NB4 (cell line): ENCODE measurements at regions not wholly inside any gene's neighbourhood (a gene's known extent, or its start where the extent isn't known, plus 50 kb on each side); places are given as distances from the start of the nearest gene placed in this dataset.

Experiments
- DNase-seq: peaks from one replicate; pipeline ENCODE4 v3.0.0; 2010; ENCODE audit warnings: low read depth
- H3K4me3 ChIP-seq: one replicate; pipeline ENCODE4 v1.5.1; 2011; ENCODE audit warnings: mild to moderate bottlenecking, low read depth, low read length, moderate library complexity
- MYC ChIP-seq: IDR thresholded peaks from 2 replicates; pipeline ENCODE4 v1.6.1; 2011; ENCODE audit warnings: low read depth, low read length
- POLR2A ChIP-seq: IDR thresholded peaks from 2 replicates; pipeline ENCODE4 v1.6.1; 2011; ENCODE audit warnings: mild to moderate bottlenecking; ENCODE audit not compliant: insufficient read length; ENCODE audit errors: extremely low read depth
- TF ChIP-seq, protein P1 (sequence below): IDR thresholded peaks from one replicate; pipeline ENCODE4 v1.5.1; 2012; ENCODE audit warnings: low read depth, low read length
- TF ChIP-seq, protein P2 (sequence below): IDR thresholded peaks from 2 replicates; pipeline ENCODE4 v1.6.1; 2011; ENCODE audit warnings: low read depth, low read length

DNA sequence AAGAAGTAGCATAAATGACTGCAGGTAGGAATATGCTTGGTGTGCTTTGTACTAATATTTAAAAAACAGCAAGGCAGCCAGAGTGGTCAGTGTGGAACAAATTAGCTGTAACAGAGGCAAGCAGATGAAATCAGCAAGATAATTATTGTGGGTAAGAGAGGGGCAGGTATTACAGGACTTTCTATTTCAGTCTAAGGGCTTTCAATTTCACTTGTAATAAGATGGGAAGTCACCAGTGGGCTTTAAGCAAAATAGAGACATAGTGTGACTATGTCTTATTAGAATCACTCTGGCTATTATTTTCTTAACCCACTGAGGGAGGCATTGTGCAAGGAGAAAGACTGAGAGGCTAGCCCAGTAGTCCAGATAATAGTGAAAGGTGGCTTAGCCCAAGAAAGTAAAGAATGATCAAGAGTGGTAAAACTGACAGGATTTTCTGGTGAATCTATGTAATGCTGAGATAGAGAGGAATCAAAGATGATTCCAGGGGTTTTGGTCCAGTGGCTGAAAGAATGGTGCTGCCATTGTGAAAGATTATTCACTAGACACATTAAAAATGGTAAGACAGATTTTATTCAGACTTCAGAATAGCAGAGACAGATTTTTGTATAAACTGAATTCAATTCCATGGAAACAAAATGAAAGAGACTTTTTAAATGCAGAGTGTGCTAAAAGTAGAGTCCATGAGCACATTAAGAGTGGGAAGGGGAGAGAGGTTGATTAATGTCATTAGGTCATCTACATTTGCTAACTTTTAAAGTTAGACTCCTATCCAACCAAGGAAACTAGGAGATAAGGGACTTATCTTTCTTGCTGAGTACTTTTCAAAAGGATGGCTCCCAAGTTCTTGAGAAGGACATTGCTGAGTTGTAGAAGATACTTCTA is 1136.0 kb downstream of the HACE1 start:
- no peak for DNase-seq
- no peak overlapping the region for H3K4me3 ChIP-seq
- TF ChIP-seq, protein P1, sequence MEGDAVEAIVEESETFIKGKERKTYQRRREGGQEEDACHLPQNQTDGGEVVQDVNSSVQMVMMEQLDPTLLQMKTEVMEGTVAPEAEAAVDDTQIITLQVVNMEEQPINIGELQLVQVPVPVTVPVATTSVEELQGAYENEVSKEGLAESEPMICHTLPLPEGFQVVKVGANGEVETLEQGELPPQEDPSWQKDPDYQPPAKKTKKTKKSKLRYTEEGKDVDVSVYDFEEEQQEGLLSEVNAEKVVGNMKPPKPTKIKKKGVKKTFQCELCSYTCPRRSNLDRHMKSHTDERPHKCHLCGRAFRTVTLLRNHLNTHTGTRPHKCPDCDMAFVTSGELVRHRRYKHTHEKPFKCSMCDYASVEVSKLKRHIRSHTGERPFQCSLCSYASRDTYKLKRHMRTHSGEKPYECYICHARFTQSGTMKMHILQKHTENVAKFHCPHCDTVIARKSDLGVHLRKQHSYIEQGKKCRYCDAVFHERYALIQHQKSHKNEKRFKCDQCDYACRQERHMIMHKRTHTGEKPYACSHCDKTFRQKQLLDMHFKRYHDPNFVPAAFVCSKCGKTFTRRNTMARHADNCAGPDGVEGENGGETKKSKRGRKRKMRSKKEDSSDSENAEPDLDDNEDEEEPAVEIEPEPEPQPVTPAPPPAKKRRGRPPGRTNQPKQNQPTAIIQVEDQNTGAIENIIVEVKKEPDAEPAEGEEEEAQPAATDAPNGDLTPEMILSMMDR = no peak
- no peak for TF ChIP-seq MYC
- TF ChIP-seq, protein P2, sequence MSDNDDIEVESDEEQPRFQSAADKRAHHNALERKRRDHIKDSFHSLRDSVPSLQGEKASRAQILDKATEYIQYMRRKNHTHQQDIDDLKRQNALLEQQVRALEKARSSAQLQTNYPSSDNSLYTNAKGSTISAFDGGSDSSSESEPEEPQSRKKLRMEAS = no peak
- TF ChIP-seq POLR2A = no peak

DNA sequence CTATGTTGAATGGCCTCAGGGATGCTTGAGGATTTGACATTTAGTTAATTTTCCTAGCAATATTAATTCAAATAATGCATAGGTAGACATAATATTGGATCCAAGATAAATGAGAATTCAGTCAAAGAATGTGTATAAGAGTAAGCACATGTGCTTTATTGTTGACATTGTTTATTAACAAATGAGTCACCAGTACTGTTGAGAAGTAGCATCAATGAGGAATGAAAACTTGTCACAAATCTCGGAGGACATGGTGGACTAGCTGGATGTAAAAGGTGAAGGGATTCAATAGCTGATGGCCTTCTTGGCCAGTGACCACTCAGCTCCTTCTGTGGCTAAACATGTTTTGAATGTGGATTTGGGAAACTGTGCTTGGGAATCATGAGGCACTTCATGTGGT is 1137.0 kb downstream of the HACE1 start:
- no peak for DNase-seq
- no peak overlapping the region for H3K4me3 ChIP-seq
- TF ChIP-seq POLR2A = no peak
- TF ChIP-seq, protein P2 = no peak
- no peak for TF ChIP-seq MYC
- TF ChIP-seq, protein P1 = no peak

DNA sequence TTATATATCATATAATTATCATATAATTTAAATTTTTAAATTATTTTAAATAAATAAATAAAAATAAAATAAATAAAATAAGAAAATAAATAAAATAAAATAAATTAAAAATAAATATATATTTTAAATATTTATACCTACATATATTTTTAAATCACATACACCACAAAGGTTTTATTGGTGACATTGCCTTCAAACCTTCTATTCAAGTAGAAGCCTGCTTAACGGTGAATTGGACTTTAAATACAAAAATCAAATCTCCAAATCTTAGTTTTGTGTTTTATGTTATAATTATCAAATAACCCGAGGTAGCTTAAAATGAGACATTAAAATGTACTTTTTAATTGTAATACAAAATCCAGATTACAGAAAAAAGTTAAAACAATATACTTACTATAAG is 1137.8 kb downstream of the HACE1 start:
- DNase-seq = no peak
- no peak for TF ChIP-seq POLR2A
- TF ChIP-seq, protein P1 = no peak
- TF ChIP-seq, protein P2 = no peak
- no peak for TF ChIP-seq MYC

DNA sequence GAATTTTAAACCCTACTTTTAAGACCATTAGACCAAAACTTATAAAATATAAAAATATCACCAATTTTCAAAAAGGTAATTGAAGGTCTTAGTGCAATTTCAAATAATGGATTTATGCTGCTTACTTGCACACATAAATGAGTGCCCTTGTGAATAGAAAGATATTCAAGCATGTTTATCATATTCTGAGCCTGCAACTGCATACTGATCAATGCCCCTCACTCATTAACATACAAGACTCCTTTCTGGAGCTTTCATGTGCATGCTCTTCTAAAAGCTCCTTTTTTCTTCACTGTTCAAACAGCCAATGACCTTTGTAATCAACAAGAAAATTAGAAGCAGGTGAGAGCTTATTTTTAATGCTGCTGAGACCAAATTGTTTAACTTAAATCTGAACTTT is 1139.3 kb downstream of the HACE1 start:
- no peak for TF ChIP-seq POLR2A
- TF ChIP-seq, protein P1 = no peak
- TF ChIP-seq MYC = no peak
- TF ChIP-seq, protein P2 = no peak
- DNase-seq = no peak
- H3K4me3 ChIP-seq = no peak overlapping the region

More for the DNA sequence above, 1137.8 kb downstream of the HACE1 start:
- H3K4me3 ChIP-seq = no peak overlapping the region

DNA sequence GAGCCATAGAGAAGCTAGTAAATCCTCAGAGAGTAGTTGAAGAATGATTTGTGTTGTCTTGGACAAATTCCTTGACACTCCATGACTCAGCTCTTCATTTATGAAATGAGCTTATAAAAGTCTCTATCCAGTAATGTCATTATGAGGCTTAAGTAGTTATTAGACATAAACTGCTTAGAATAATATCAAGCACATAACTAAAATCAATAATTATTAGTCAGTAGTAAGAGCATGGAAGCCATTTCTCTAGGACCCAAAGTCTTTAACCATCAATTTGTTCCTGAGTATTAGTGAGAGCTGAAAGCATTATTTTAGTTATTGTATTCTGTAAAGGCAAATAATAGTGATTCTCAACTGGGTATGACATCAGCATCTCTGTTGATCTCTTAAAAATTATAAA is 1140.2 kb downstream of the HACE1 start:
- no peak for DNase-seq
- no peak overlapping the region for H3K4me3 ChIP-seq
- TF ChIP-seq, protein P2 = no peak
- TF ChIP-seq, protein P1 = no peak
- TF ChIP-seq POLR2A (no peak), MYC (no peak)
